ENCODE measurements at regions not wholly inside any gene's neighbourhood (a gene's known extent, or its start where the extent isn't known, plus 50 kb on each side); places are given as distances from the start of the nearest gene placed in this dataset.

GRCh38 chr4:36824682-36825081, 419.9 kb upstream of the NWD2 start:
- intact Hi-C loops (cut with DNase I) = no loop called here
- no peak for TF ChIP-seq CTCF (IDR thresholded peaks at IDR 0.05)

GRCh38 chr4:36835246-36835645, 409.3 kb upstream of the NWD2 start:
- DNase-seq (no peak), FAIRE-seq (no peak), ATAC-seq (no peak)
- intact Hi-C loops (cut with DNase I) = no loop called here
- H3K36me3 ChIP-seq = no peaks in the 10 kb centered on the region
- TF ChIP-seq CTCF (IDR thresholded peaks at IDR 0.05) = no peak
- no peaks in the 10 kb centered on the region for H3K9me3 ChIP-seq
- no peak overlapping the region for H3K27ac ChIP-seq
- no peaks in the 10 kb centered on the region for H3K27me3 ChIP-seq
- no peaks in the 10 kb centered on the region for H3K4me1 ChIP-seq
- H3K4me3 ChIP-seq = no peak overlapping the region
- WGBS, 2 donors = 46 to 56% methylated on average over 4 of the region's 4 CpGs

More at GRCh38 chr4:36824682-36825081, 419.9 kb upstream of the NWD2 start:
- ATAC-seq (no peak), DNase-seq (no peak), FAIRE-seq (no peak)
- Histone ChIP-seq H3K27me3 (no peaks in the 10 kb centered on the region), H3K36me3 (no peaks in the 10 kb centered on the region), H3K27ac (no peak overlapping the region), H3K4me1 (no peaks in the 10 kb centered on the region), H3K9me3 (no peaks in the 10 kb centered on the region), H3K4me3 (no peak overlapping the region)
- 50 to 55% methylated on average over 3 of the region's 3 CpGs for WGBS, 2 donors

GRCh38 chr4:36841583-36842326, 402.8 kb upstream of the NWD2 start:
- H3K27me3 ChIP-seq = no peaks in the 10 kb centered on the region
- no peaks in the 10 kb centered on the region for H3K9me3 ChIP-seq
- DNase-seq (no peak), ATAC-seq (no peak), FAIRE-seq (no peak)
- intact Hi-C loops (cut with DNase I) = no loop called here
- no peak for TF ChIP-seq CTCF (IDR thresholded peaks at IDR 0.05)
- no peak overlapping the region for H3K4me3 ChIP-seq
- H3K36me3 ChIP-seq = no peaks in the 10 kb centered on the region
- 61 to 72% methylated on average over 9 of the region's 9 CpGs for WGBS, 2 donors
- no peaks in the 10 kb centered on the region for H3K4me1 ChIP-seq
- no peak overlapping the region for H3K27ac ChIP-seq

- no peak for TF ChIP-seq CTCF (IDR thresholded peaks at IDR 0.05)
- ATAC-seq = no peak
- no peak overlapping the region for H3K27ac ChIP-seq
- no peak for DNase-seq
- H3K27me3 ChIP-seq = no peaks in the 10 kb centered on the region
- FAIRE-seq = no peak
- no peak overlapping the region for H3K4me3 ChIP-seq
- no peaks in the 10 kb centered on the region for H3K9me3 ChIP-seq
- intact Hi-C loops (cut with DNase I) = no loop called here
- no peaks in the 10 kb centered on the region for H3K4me1 ChIP-seq
- no peaks in the 10 kb centered on the region for H3K36me3 ChIP-seq
These were observed 400.1 kb upstream of the NWD2 start for GRCh38 chr4:36844448-36844847.

GRCh38 chr4:36852856-36853255, 391.7 kb upstream of the NWD2 start:
- H3K36me3 ChIP-seq = no peaks in the 10 kb centered on the region
- intact Hi-C loops (cut with DNase I) = no loop called here
- H3K9me3 ChIP-seq = no peaks in the 10 kb centered on the region
- TF ChIP-seq CTCF (IDR thresholded peaks at IDR 0.05) = no peak
- H3K4me3 ChIP-seq = no peak overlapping the region
- ATAC-seq = no peak
- no peaks in the 10 kb centered on the region for H3K27me3 ChIP-seq
- no peaks in the 10 kb centered on the region for H3K4me1 ChIP-seq
- no peak for FAIRE-seq
- 23 to 24% methylated on average over 4 of the region's 4 CpGs for WGBS, 2 donors
- no peak for DNase-seq
- no peak overlapping the region for H3K27ac ChIP-seq
